Testis (tissue), 2 donors: ENCODE measurements at regions not wholly inside any gene's neighbourhood (a gene's known extent, or its start where the extent isn't known, plus 50 kb on each side); places are given as distances from the start of the nearest gene placed in this dataset.

ENCODE experiments used
- DNase-seq: peaks from one replicate; pipeline ENCODE4 v3.0.0-alpha.2; 2019
- H3K27ac ChIP-seq, 2 donors: fragments of 200-600 bp; sonication (generic); one replicate each; pipeline ENCODE4 v1.5.1; 2019
- H3K27me3 ChIP-seq: fragments of 200-600 bp; sonication (generic); one replicate; pipeline ENCODE4 v1.5.1; 2019
- H3K36me3 ChIP-seq: fragments of 200-600 bp; sonication (generic); one replicate; pipeline ENCODE4 v1.5.1; 2017; ENCODE audit warnings: low read depth; ENCODE audit errors: missing control alignments
- H3K4me1 ChIP-seq: fragments of 200-600 bp; sonication (generic); one replicate; pipeline ENCODE4 v1.5.1; 2019
- H3K4me3 ChIP-seq, 2 donors: fragments of 200-600 bp; sonication (generic); one replicate each; pipeline ENCODE4 v1.5.1; 2017 to 2019
- H3K9me3 ChIP-seq: fragments of 200-600 bp; sonication (generic); one replicate; pipeline ENCODE4 v1.5.1; 2017
- CTCF ChIP-seq, 3 experiments: fragments of 450-650 bp in 2 of 3; fragments of 200-600 bp in 1 of 3; sonication (generic) in 1 of 3; IDR thresholded peaks; one replicate each; pipeline ENCODE4 v1.5.1; 2016 to 2019; ENCODE audit warnings: antibody characterized with exemption in 3 of 3, mild to moderate bottlenecking in 2 of 3, moderate library complexity in 1 of 3
- POLR2A ChIP-seq: fragments of 450-650 bp; IDR thresholded peaks from one replicate; pipeline ENCODE4 v1.6.1; 2017; ENCODE audit warnings: antibody characterized with exemption, mild to moderate bottlenecking, moderate library complexity
- WGBS, 2 donors: methylation state at CpG; one replicate each; pipeline ENCODE4 v1.1.5; 2018; 5-methylcytosine and 5-hydroxymethylcytosine counted together
- intact Hi-C: fragments of 100-400 bp; cut with DNase I; formaldehyde crosslinking; loops from one replicate; pipeline ENCODE4 v1.15.1; 2023; ENCODE audit warnings: low total_unique reads

- DNase-seq, result no peak
- Histone ChIP-seq H3K9me3 (no peaks in the 10 kb centered on the region), H3K36me3 (no peaks in the 10 kb centered on the region), H3K27me3 (no peaks in the 10 kb centered on the region), H3K27ac (no peak overlapping the region), H3K4me3 (no peak overlapping the region), H3K4me1 (no peaks in the 10 kb centered on the region)
- TF ChIP-seq CTCF (IDR thresholded peaks at IDR 0.05) (no peak), POLR2A (no peak)
- 87 to 90% methylated on average over 10 to 11 of the region's 11 CpGs for WGBS, 2 donors
- intact Hi-C loops, result no loop called here
These were observed 114.9 kb downstream of the PDCL3 start for GRCh38 chr2:100677611-100678185.

GRCh38 chr2:100679211-100679610 lies 116.4 kb downstream of the PDCL3 start:
- no peak overlapping the region for H3K27ac ChIP-seq
- intact Hi-C loops, result no loop called here
- 84 to 95% methylated on average over 9 to 10 of the region's 10 CpGs for whole genome bisulfite sequencing, 2 donors
- no peak for DNase-seq
- H3K27me3 ChIP-seq, result no peaks in the 10 kb centered on the region
- H3K36me3 ChIP-seq, result no peaks in the 10 kb centered on the region
- H3K4me3 ChIP-seq, result no peak overlapping the region
- no peak for TF ChIP-seq POLR2A
- no peaks in the 10 kb centered on the region for H3K9me3 ChIP-seq
- H3K4me1 ChIP-seq, result no peaks in the 10 kb centered on the region

GRCh38 chr2:100682536-100682935 lies 119.7 kb downstream of the PDCL3 start:
- no peaks in the 10 kb centered on the region for H3K9me3 ChIP-seq
- H3K36me3 ChIP-seq, result no peaks in the 10 kb centered on the region
- no peak for DNase-seq
- H3K4me3 ChIP-seq, result no peak overlapping the region
- WGBS, 2 donors, result 89 to 93% methylated on average over 7 of the region's 7 CpGs
- no peak for TF ChIP-seq POLR2A
- no peak for TF ChIP-seq CTCF (IDR thresholded peaks at IDR 0.05)
- intact Hi-C loops, result no loop called here
- no peak overlapping the region for H3K27ac ChIP-seq
- H3K4me1 ChIP-seq, result no peaks in the 10 kb centered on the region
- H3K27me3 ChIP-seq, result no peaks in the 10 kb centered on the region

GRCh38 chr2:100683231-100683630 lies 120.4 kb downstream of the PDCL3 start:
- no peak for DNase-seq
- intact Hi-C loops, result no loop called here
- WGBS, 2 donors, result 85 to 88% methylated on average over 4 of the region's 4 CpGs
- no peak for TF ChIP-seq POLR2A
- no peak for TF ChIP-seq CTCF (IDR thresholded peaks at IDR 0.05)
- no peaks in the 10 kb centered on the region for H3K4me1 ChIP-seq
- H3K27ac ChIP-seq, result no peak overlapping the region
- no peaks in the 10 kb centered on the region for H3K27me3 ChIP-seq
- H3K4me3 ChIP-seq, result no peak overlapping the region
- no peaks in the 10 kb centered on the region for H3K9me3 ChIP-seq
- H3K36me3 ChIP-seq, result no peaks in the 10 kb centered on the region

- H3K36me3 ChIP-seq, result no peaks in the 10 kb centered on the region
- no peak overlapping the region for H3K4me3 ChIP-seq
- no peak for DNase-seq
- H3K9me3 ChIP-seq, result no peaks in the 10 kb centered on the region
- no peaks in the 10 kb centered on the region for H3K4me1 ChIP-seq
- no peak overlapping the region for H3K27ac ChIP-seq
- WGBS, 2 donors, result 54 to 79% methylated on average over 3 of the region's 3 CpGs
- H3K27me3 ChIP-seq, result no peaks in the 10 kb centered on the region
- intact Hi-C loops, result no loop called here
- TF ChIP-seq CTCF (IDR thresholded peaks at IDR 0.05), result no peak
- TF ChIP-seq POLR2A, result no peak
These were observed 128.1 kb upstream of the NPAS2 start for GRCh38 chr2:100691846-100692245.
